NCI-H1417 treated with DMSO at 0.1 percent for 48 hours (cell line): ENCODE measurements at regions not wholly inside any gene's neighbourhood (a gene's known extent, or its start where the extent isn't known, plus 50 kb on each side); places are given as distances from the start of the nearest gene placed in this dataset.

Experiments used
- DNase-seq: peaks from one replicate; lab custom pipeline; 2025; lab: John Stamatoyannopoulos, UW

DNA sequence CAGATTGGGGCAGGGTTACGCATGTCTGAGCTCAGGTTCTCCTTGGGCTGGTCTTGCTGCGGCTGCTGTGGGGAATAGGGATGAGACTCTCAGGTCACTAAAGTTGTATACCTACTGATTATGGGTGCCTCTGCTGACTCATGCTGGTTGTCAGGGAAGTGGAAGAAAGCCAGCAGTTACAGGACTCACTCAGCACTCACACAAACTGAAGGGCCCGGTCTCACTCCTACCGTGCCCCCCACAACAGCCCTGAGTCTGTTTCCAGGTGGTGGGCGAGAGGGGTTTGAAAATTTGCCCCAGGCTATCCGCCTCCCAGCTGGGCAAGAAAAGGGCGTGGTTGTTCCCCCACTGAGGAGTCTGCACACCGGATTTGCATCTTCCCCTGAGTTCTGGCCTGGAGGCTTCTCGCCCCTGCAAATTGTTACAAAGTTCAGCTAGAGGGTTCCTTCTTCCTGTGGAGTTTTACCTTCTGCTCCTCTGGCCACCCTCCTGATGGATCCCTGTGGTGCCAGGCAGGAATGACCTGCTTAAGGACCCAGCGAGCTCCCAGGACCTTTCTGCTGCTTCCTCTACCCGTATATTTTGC lies 659.2 kb downstream of the HDGFL1 start:
- no peak for DNase-seq

GRCh38 chr6:23243854-23244253 lies 674.5 kb downstream of the HDGFL1 start:
- no peak for DNase-seq

DNA sequence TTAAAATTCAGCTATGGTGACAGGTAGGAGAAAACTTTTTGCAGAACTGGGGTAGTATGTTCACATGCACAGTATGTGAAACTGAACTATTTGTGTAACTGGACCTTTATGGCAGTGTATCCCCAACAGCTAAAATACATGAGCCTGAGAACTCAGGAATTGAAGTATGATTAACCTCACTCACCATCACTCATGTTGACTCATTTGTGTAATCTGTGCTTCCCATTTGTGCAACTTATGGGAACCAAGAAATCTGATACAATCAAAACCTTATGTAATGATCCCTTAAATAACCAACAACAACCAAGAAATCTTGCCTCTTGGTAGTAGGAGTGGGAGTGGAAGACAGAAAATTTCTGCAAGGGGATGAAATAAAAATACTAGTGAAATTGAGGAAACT lies 674.9 kb downstream of the HDGFL1 start:
- DNase-seq: no peak

DNA sequence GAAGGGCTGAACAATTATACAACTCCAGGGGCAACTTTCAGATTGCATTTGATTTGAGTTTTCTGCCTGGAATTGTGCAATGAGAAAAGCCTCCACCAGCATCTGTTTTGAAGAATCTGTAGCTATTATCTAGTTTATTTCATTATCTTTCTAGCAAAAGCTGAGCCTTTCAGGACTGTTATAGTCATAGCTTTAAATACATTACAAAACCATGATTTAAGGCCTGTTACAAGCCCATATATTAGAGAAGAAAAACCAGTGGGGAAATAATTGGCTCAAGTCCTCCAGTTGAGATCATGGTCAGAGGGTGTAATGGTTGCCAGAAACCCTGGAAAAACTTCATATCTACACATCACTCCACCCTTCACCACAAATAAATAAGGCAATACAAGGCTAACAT lies 676.2 kb downstream of the HDGFL1 start:
- no peak for DNase-seq

GRCh38 chr6:23246896-23247295 lies 677.5 kb downstream of the HDGFL1 start:
- DNase-seq: no peak

DNA sequence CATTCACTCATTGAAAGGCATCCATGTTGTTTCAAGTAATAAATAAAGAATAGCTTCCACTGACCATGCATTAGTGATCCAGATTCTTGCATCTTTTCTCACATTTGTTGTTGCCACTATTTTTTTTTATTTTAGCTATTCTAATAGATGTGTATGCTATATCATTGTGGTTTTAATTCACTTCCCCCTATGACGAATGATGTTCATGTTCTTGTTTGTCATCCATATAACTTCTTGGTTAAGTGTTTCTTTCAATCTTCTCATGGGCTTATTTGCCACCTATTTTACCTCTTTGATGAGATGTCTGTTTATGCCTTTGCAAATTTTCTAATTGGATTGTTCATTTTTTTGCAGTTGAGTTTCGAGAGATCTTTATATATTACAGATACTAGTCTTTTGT lies 681.2 kb downstream of the HDGFL1 start:
- DNase-seq: no peak

DNA sequence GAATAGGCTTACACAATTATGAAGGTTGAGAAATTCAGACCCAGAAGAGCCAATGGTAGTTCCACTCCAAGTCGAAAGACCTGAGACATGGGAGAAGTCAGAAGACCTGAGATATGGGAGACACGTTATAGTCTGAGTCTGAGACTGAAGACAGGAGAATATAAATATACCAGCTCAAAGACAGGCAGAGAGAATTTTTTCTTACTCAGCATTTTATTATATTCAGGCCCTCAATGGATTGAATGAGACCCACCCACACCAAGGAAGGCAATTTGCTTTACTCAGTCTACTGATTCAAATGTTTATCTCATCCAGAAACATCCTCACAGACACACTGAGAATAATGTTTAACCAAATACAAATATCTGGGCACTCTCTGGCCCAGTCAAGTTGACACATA lies 693.5 kb downstream of the HDGFL1 start:
- no peak for DNase-seq

DNA sequence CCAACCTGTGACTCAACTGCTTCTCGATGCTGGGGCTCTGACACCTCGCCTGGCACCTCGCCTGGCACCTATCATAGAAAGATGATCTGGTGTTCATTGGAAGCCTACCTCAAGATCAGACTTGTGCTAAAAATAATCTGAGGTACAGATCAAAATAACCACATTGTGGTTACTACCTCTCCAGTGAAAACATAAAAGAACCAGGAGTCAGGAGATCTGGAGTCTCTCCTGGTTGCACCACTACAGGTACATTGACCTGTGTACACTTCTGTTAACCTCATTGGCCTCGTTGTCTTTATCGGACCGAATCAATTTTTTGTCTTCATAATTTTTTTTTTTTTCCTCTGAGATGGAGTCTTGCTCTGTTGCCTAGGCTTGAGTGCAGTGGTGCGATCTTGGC lies 695.9 kb downstream of the HDGFL1 start:
- DNase-seq: no peak

GRCh38 chr6:23266536-23266935 lies 697.2 kb downstream of the HDGFL1 start:
- no peak for DNase-seq

- DNase-seq: no peak
Measured at GRCh38 chr6:23267651-23268050, 698.3 kb downstream of the HDGFL1 start.

GRCh38 chr6:23268348-23268747 lies 699.0 kb downstream of the HDGFL1 start:
- no peak for DNase-seq

GRCh38 chr6:23269436-23269835 lies 700.1 kb downstream of the HDGFL1 start:
- DNase-seq: no peak

DNA sequence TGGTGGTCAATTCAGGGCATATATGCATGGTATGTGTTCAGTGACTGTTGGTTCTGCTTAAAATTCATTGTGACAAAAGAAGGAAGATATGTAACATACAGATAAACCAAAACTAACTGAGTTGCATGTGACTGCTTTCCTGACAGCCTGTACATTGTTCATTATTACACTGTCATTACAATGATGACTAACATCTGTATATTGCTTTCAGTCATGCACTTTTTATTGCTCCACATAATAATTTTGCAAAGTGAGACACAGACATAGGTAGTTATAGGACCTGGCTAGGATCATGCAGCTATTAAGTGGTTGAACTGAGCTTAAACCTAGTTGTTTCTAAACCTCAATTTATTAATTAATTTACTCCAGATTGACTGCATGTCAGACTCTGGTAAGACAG lies 703.2 kb downstream of the HDGFL1 start:
- no peak for DNase-seq

GRCh38 chr6:23277521-23278179 lies 708.3 kb downstream of the HDGFL1 start:
- no peak for DNase-seq

DNA sequence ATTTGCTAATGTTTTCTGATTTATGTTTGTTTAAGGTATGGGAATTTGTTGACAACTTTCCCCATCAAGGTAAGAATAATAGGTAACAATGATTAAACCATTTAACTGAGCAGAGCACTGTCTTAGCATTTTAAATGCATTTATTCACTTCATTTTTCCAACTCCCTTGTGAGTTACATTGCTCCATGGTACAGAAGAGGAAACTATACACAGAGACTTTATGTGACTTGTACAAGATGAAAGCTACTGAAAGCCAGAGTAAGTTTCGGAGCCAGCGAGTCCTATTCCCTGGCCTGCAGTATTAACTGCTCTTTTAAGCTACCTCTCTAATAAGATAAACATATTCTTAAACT lies 708.8 kb downstream of the HDGFL1 start:
- DNase-seq: no peak

GRCh38 chr6:23280437-23280836 lies 711.1 kb downstream of the HDGFL1 start:
- DNase-seq: no peak

DNA sequence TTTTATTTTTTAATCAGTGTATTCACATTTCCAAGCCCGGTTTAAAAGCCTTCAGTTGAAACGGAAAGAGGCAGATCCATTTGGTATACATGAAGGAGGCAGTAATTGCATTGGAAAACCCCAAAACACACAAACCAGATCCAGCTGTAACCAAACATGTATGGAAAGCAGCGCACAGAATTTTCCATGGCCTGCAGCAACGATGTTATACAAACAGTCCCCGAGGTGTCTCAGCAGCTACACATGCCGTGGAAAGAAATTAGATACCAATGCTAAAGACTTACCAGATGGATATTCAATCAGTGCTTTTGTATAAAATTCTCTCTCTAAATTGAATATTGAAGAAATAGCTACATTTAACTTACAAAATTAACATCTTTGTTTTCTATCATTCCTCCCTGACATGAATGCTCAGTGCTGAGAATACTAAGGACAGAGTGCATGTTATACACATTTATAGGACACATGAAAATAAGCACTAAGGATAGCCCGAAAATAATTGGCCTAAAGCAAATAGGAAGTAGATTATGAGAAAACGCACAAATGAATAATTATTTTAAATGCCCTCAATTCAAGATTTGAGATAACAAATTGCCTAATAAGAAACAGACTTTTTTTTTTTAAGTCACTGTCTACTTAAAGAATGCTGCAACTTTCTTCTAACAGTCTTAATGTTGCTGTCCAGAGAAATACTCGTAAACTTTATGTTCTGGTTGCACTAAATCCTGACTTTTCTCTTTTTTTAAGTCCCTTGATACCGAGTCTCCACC lies 713.1 kb downstream of the HDGFL1 start:
- no peak for DNase-seq

DNA sequence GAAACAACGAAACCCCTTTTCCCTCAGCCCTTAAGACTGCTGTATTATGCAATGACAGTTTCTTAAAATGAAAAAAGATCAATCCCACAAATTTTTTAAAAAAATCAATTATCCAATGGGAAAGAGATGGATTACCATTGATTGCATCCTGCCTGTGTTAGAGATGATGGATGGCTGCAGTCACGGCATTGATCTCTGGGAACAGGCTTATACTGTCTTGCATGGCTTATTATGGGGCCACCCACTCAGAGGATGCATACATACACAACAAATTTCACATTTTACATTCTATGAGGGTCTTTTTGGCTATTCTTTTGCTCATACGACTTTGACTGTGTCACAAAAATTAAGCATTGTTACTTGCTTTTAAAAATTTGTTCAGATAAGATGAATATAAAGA lies 724.3 kb downstream of the HDGFL1 start:
- DNase-seq: no peak

DNA sequence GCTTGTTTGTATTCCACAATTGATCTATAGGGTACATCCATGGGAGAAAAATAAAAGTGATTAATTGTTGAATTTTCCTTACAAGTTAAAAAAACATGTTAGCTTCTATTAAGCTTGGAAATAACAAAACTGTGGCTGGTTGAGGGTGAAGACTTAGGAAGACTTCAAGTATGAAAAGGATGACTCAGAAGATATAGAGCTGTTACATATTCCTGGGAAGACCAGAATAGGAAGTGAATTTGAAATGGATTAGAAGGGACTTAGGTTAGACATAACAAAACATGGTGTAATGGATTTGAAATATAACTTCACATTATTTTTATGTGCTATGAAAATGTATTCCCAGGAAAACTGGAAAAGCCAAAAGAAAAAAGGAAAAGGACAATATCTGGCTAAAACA lies 732.2 kb downstream of the HDGFL1 start:
- DNase-seq: no peak

DNA sequence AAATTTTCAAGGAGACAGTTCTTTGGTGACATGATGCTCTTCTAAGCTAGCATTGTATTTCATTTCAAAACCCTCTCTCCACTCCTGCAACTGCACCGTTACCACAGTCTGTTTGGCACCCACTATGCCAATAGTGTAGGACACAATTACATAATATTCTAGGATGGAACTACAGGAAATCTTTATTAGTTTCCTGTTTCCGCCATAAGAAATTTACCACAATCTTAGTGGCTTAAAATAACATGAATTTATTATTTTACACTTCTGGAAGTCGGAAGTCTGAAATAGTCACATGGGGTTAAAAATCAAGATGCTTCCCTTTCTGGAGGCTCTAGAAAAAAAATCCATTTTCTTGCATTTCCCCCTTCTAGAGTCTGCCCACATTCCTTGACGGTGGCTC lies 733.1 kb downstream of the HDGFL1 start:
- DNase-seq: no peak

DNA sequence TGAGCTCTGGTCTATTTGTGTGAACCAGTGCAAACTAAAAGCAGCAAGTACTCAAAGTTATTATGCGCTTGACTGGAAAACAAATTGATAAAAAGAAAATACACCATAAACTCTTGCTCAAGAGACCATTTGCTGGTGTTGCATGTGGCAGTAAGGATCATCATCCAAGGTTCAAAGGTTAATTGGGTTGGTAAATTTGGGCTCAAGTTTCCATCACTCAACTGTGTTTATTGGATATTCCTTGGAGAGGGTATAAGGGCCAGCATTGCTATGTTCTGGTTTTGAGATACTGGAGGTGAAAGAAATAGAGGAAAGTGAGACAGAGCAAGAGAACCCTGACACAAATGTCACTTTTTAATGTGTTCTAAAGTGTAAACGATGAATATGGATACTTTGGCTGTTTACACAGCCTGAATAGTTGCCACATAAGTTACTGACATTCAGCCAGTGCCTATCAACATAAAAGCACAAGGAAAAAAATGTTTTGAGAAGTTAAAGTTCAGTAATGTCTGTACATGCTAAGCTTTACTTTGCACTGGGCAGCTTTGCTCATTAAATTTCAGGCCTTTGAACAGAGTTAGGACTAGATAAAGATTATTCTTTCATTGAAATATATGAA lies 736.1 kb downstream of the HDGFL1 start:
- no peak for DNase-seq

- no peak for DNase-seq
Measured at GRCh38 chr6:23306251-23306950, 737.0 kb downstream of the HDGFL1 start.

- no peak for DNase-seq
Measured at GRCh38 chr6:23307516-23307915, 738.1 kb downstream of the HDGFL1 start.
